ENCODE measurements at regions not wholly inside any gene's neighbourhood (a gene's known extent, or its start where the extent isn't known, plus 50 kb on each side); places are given as distances from the start of the nearest gene placed in this dataset.

- TF ChIP-seq CTCF (IDR thresholded peaks at IDR 0.05; ENCODE audit: low read length) (no peak), EZH2 (IDR thresholded peaks at IDR 0.05; ENCODE audit: borderline replicate concordance, low read length) (no peak)
Observed at GRCh38 chr18:40414155-40414754, 1540.8 kb upstream of the PIK3C3 start.
